ENCODE measurements at regions not wholly inside any gene's neighbourhood (a gene's known extent, or its start where the extent isn't known, plus 50 kb on each side); places are given as distances from the start of the nearest gene placed in this dataset.
"Not testable (repeated sequence)": the region's sequence is repeated elsewhere in the genome, so short reads cannot be mapped to it uniquely, and the experiment has no call there.

DNA sequence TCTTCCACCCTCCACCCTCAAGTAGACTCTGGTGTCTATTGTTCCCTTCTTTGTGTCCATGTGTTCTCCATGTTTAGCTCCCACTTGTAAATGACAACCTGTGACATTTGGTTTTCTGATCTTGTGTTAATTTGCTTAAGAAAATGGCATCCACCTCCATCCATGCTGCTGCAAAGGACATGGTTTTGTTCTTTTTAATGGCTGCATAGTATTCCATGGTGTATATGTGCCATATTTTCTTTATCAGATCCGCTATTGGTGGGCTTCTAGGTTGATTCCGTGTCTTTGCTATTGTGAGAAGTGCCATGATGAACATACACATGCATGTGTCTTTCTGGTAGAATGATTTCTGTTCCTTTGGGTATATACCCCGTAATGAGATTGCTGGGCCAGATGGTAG lies 163.4 kb upstream of the ITGA1 start:
- H3K9me3 ChIP-seq (ENCODE audit: severe bottlenecking): no peaks in the 10 kb centered on the region
- TF ChIP-seq, protein P1, sequence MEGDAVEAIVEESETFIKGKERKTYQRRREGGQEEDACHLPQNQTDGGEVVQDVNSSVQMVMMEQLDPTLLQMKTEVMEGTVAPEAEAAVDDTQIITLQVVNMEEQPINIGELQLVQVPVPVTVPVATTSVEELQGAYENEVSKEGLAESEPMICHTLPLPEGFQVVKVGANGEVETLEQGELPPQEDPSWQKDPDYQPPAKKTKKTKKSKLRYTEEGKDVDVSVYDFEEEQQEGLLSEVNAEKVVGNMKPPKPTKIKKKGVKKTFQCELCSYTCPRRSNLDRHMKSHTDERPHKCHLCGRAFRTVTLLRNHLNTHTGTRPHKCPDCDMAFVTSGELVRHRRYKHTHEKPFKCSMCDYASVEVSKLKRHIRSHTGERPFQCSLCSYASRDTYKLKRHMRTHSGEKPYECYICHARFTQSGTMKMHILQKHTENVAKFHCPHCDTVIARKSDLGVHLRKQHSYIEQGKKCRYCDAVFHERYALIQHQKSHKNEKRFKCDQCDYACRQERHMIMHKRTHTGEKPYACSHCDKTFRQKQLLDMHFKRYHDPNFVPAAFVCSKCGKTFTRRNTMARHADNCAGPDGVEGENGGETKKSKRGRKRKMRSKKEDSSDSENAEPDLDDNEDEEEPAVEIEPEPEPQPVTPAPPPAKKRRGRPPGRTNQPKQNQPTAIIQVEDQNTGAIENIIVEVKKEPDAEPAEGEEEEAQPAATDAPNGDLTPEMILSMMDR (IDR thresholded peaks at IDR 0.05; ENCODE audit: poor library complexity, severe bottlenecking): no peak
- no peaks in the 10 kb centered on the region for H3K4me1 ChIP-seq (ENCODE audit: insufficient read depth, poor library complexity, severe bottlenecking)
- H3K4me3 ChIP-seq (ENCODE audit: severe bottlenecking): no peak overlapping the region
- H3K27ac ChIP-seq (ENCODE audit: poor library complexity, severe bottlenecking): no peak overlapping the region
- ATAC-seq (ENCODE audit: low read depth) (no peak), DNase-seq (ENCODE audit: low spot score) (no peak)
- no peaks in the 10 kb centered on the region for H3K36me3 ChIP-seq (ENCODE audit: low read depth)
- H3K27me3 ChIP-seq (ENCODE audit: insufficient read depth, poor library complexity, severe bottlenecking): peaks cover 15% of the 10 kb centered on the region

DNA sequence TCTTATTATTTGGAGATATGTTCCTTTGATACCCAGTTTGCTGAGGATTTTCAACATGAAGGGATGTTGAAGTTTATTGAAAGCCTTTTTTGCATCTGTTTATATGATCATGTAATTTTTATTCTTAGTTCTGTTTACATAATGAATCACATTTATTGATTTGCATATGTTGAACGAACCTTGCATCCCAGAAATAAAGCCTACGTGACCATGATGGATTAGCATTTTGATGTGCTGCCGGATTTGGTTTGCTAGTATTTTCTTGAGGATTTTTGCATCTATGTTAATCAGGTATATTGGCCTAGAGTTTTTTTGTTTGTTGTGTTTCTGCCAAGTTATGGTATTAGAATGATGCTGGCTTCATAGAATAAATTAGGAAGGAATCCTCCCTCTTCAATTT lies 161.4 kb upstream of the ITGA1 start:
- Histone ChIP-seq H3K4me3 (ENCODE audit: severe bottlenecking) (no peak overlapping the region), H3K9me3 (ENCODE audit: severe bottlenecking) (no peaks in the 10 kb centered on the region), H3K27ac (ENCODE audit: poor library complexity, severe bottlenecking) (no peak overlapping the region), H3K36me3 (ENCODE audit: low read depth) (no peaks in the 10 kb centered on the region), H3K4me1 (ENCODE audit: insufficient read depth, poor library complexity, severe bottlenecking) (no peaks in the 10 kb centered on the region), H3K27me3 (ENCODE audit: insufficient read depth, poor library complexity, severe bottlenecking) (peaks cover 13% of the 10 kb centered on the region)
- DNase-seq (ENCODE audit: low spot score) (no peak), ATAC-seq (ENCODE audit: low read depth) (no peak)
- TF ChIP-seq, protein P1 (IDR thresholded peaks at IDR 0.05; ENCODE audit: poor library complexity, severe bottlenecking): no peak

- peaks cover 5% of the 10 kb centered on the region for H3K27me3 ChIP-seq (ENCODE audit: insufficient read depth, poor library complexity, severe bottlenecking)
- no peaks in the 10 kb centered on the region for H3K36me3 ChIP-seq (ENCODE audit: low read depth)
- no peaks in the 10 kb centered on the region for H3K9me3 ChIP-seq (ENCODE audit: severe bottlenecking)
- ATAC-seq (ENCODE audit: low read depth) (no peak), DNase-seq (ENCODE audit: low spot score) (no peak)
- H3K27ac ChIP-seq (ENCODE audit: poor library complexity, severe bottlenecking): no peak overlapping the region
- TF ChIP-seq, protein P1 (IDR thresholded peaks at IDR 0.05; ENCODE audit: poor library complexity, severe bottlenecking): no peak
- H3K4me3 ChIP-seq (ENCODE audit: severe bottlenecking): no peak overlapping the region
- H3K4me1 ChIP-seq (ENCODE audit: insufficient read depth, poor library complexity, severe bottlenecking): no peaks in the 10 kb centered on the region
Measured at GRCh38 chr5:52627740-52628139, 160.0 kb upstream of the ITGA1 start.

- Histone ChIP-seq H3K4me3 (ENCODE audit: severe bottlenecking) (no peak overlapping the region), H3K36me3 (ENCODE audit: low read depth) (no peaks in the 10 kb centered on the region), H3K9me3 (ENCODE audit: severe bottlenecking) (no peaks in the 10 kb centered on the region), H3K4me1 (ENCODE audit: insufficient read depth, poor library complexity, severe bottlenecking) (no peaks in the 10 kb centered on the region), H3K27me3 (ENCODE audit: insufficient read depth, poor library complexity, severe bottlenecking) (no peaks in the 10 kb centered on the region), H3K27ac (ENCODE audit: poor library complexity, severe bottlenecking) (no peak overlapping the region)
- TF ChIP-seq, protein P1 (IDR thresholded peaks at IDR 0.05; ENCODE audit: poor library complexity, severe bottlenecking): no peak
- no peak for DNase-seq (ENCODE audit: low spot score)
- ATAC-seq (ENCODE audit: low read depth): no peak
Measured at GRCh38 chr5:52632281-52632680, 155.4 kb upstream of the ITGA1 start.

DNA sequence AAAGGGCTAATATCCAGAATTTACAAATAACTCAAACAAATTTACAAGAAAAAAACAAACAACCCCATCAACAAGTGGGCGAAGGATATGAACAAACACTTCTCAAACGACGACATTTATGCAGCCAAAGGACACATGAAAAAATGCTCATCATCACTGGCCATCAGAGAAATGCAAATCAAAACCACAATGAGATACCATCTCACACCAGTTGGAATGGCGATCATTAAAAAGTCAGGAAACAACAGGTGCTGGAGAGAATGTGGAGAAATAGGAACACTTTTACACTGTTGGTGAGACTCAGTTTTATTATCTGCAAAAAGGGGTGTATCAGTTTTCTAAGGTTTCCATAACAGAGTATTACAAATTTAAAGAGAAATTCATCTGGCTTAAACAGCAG lies 153.5 kb upstream of the ITGA1 start:
- ATAC-seq (ENCODE audit: low read depth); DNase-seq (ENCODE audit: low spot score); H3K36me3 ChIP-seq (ENCODE audit: low read depth); H3K9me3 ChIP-seq (ENCODE audit: severe bottlenecking); H3K27me3 ChIP-seq (ENCODE audit: insufficient read depth, poor library complexity, severe bottlenecking); H3K4me3 ChIP-seq (ENCODE audit: severe bottlenecking); H3K4me1 ChIP-seq (ENCODE audit: insufficient read depth, poor library complexity, severe bottlenecking); H3K27ac ChIP-seq (ENCODE audit: poor library complexity, severe bottlenecking): not testable (repeated sequence)

All from RWPE2 (cell line).